ENCODE measurements at regions not wholly inside any gene's neighbourhood (a gene's known extent, or its start where the extent isn't known, plus 50 kb on each side); places are given as distances from the start of the nearest gene placed in this dataset.

DNA sequence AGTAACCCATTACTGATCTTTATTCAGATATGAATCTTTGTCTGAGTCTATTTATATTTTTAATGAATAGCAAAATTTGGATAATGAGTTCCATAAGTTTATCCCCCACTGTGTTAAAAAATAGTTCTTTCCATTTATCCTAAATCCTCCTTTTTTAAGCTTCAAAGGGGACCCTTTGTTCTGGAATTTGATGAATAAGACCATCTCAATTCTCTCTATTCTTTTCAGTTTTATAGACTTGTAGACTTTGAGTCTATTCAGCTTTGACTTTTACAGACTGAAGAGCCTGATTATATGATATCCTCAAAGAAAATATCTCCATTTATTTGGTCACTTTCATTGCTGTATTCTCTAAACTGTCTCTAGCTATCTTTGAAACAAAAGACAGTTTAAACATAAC is 2146.1 kb upstream of the CELF4 start:
- TF ChIP-seq, protein P1, sequence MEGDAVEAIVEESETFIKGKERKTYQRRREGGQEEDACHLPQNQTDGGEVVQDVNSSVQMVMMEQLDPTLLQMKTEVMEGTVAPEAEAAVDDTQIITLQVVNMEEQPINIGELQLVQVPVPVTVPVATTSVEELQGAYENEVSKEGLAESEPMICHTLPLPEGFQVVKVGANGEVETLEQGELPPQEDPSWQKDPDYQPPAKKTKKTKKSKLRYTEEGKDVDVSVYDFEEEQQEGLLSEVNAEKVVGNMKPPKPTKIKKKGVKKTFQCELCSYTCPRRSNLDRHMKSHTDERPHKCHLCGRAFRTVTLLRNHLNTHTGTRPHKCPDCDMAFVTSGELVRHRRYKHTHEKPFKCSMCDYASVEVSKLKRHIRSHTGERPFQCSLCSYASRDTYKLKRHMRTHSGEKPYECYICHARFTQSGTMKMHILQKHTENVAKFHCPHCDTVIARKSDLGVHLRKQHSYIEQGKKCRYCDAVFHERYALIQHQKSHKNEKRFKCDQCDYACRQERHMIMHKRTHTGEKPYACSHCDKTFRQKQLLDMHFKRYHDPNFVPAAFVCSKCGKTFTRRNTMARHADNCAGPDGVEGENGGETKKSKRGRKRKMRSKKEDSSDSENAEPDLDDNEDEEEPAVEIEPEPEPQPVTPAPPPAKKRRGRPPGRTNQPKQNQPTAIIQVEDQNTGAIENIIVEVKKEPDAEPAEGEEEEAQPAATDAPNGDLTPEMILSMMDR (IDR thresholded peaks at IDR 0.05; ENCODE audit: insufficient read depth, low read depth, low read length) = no peak
- no peak for TF ChIP-seq EZH2 (IDR thresholded peaks at IDR 0.05; ENCODE audit: insufficient read depth, low read length)
